GM18868 (cell line): ENCODE measurements at regions not wholly inside any gene's neighbourhood (a gene's known extent, or its start where the extent isn't known, plus 50 kb on each side); places are given as distances from the start of the nearest gene placed in this dataset.
"Not testable (repeated sequence)": the region's sequence is repeated elsewhere in the genome, so short reads cannot be mapped to it uniquely, and the experiment has no call there.

Experiments
- ATAC-seq: cut with Tn5 transposase; IDR thresholded peaks from one replicate; pipeline ENCODE4 v1.9.1; 2021; ENCODE audit warnings: mild to moderate bottlenecking, moderate library complexity; ENCODE audit not compliant: unreplicated experiment

DNA sequence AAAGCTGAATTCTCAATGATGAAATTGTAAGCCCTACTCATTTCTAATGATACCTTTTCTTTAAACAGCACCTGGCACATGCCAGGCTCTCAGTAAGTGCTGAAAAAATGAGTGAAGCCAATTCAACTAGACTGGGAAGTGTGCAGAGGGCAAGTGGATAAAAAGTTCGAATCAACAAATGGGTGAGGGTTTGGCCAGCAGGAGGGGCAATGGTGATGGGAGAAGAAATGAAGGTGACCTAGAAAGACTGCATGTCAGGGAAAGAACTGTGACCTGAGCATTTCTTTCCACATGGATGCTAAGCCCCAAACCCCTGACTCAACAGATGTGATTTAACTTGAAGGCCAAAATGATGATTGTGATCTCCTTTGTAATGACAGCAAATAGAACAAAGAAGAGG lies 54.6 kb downstream of the DKK1 start:
- ATAC-seq: no peak

DNA sequence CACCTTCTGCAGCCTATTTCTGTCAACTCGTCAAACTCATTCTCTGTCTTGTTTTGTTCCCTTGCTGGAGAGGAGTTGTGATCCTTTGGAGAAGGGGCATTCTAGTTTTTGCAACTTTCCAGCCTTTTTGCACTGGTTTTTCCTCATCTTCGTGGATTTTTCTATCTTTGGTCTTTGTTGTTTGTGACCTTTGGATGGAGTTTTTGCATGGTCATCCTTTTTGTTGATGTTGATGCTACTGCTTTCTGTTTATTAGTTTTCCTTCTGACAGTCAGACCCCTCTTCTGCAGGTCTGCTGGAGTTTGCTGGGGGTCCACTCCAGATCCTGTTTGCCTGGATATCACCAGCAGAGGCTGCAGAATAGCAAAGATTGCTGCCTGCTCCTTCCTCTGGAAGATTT lies 60.1 kb downstream of the DKK1 start:
- not testable (repeated sequence) for ATAC-seq

DNA sequence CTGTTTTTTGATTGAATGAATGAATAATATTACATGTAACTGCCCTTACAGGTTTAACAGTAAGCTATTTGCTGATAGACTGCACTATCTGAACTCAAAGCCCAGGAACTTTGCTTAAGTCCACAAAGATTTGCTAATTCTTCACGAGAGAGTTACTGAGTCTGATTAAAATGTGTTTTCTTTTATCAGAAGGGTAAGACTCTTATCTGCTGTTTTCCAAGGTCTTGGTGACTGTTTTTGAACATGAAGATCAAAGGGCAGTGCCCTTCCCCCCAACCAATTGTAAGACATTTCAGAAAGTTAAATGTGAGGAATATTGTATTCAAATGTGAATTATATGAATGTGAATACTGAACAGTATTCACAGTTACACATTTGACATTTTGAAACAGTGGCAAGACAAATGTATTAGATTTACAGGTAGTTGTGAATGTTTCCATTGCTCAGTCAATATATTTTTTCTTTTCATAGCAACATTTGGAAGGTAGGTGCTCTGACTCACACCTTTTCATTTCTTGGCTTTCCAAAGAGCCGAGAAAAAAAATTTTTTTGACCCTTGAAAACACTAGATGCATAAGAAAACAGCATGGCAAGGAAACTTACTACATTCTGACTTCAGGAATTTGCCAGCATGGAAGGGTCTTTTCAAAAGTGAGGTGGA lies 62.7 kb downstream of the DKK1 start:
- ATAC-seq: no peak

DNA sequence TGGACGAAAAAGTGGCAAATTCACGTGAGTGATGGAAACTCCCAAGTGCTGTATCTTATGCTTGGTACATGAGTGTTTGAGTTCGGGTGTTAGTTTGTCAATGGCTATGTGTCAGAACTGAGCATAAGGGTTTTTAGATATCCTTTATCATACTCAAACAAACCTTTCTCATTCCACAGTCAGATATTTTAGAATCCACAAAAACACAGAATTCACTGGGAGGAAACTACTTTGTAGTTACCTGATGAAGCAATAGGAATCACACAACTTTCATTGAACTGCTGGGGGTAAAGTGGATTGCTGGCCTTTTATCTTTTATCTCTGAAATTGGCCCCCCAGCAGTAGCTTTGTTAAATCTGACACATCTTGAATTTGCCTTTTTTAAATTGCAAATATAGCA lies 64.0 kb downstream of the DKK1 start:
- no peak for ATAC-seq

DNA sequence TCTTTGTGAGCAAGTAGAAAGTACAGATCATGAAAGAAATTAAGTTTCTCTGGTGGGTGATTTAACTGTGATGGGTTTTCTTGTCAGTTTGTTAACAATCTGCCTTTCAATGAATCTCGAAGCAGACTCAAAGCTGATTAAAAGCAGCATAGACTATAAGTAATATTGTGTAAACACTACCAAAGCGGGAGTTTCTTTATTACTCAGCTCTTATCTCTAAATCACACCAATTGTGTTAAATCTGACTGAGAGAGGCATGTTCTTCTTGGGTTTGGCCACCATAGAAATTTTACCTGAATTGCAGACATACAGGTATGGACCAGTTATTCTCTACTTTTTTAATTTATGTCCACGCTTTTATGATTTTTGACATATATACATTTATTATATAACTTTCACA lies 65.2 kb downstream of the DKK1 start:
- peak; percentile 73 for ATAC-seq

DNA sequence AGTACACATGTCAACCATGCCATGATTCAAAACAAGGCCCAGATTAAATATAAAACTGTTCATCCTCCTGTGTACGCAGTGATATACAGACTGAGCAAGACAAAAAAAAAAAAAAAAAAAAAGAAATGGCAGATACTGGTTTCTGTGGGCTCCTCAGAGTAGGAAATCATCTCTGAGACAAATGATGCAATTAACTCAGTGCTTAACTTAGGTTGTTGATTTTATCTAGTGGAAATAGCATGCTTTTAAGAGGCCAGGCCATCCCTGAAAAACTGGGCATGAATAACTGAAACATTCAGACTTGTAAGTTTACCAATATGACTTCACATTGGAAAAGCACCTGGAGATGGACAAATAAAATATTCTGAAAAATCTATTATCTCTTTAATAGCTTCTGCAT lies 69.0 kb downstream of the DKK1 start:
- no peak for ATAC-seq

DNA sequence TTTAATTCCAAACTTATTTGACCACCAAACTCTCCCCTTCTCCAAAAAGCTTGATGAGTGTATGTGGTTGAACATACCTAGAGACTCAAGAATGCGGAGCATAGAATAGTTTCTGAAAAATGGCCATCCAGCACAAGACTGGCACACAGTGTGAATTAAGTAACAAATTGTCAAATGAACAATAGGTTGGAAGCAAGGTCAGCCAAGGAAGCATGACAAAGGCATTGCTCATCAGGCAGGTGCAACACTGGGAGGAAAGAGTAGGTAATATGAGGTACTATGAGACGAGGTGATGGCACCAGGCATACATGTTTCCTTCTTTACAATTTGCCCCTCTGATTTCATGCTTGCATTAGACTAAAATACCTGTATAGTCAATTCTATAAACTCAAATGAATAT lies 73.7 kb downstream of the DKK1 start:
- ATAC-seq: no peak

DNA sequence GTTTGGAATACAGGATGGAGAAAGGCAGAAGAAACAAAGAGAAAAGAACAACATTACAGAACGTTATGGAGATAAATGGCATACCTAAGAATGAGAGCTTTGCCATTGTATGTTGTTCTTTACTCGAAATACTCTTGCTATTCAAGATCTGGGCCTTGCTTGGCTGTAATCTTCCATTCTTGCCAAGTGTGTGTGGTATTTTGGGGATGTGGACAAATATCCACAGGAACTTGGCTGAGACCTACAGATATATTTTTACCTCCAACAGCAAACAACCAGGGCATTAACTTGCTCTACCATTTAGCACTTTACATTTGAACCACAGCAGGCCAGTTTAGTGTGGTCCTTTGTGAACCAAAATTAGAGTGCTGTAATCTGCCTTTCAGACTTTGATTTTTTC lies 76.3 kb downstream of the DKK1 start:
- ATAC-seq: no peak

DNA sequence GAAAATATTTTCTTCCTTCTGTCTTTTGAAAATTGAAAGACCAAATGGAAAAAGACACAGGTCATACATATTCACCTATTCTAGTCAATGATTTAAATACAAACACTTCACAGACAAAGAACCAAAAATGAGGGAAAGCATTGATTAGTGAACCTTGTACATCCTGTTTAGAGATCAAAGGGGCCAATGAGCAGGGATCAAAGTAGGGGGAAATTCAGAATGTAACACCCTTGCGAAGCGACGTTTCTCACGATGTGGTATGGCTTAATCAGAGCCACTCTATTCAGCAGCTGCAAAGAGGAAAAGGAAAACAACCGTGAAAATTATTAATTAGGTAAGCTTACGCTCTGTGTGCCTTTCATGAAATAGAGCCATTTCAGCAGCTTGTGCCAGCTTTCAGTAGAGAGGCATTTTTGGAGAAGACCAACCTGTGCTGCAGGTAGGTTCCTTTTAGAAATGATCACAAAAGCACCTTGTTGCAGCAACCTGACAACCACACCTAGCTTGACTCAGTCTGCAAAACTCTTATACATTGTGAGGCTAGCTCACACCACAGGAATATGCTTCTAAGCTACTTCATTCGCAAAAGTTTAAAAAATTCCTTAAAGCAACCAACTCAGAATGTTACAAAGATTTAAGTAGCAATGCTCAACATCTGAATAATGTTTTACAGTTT lies 78.0 kb downstream of the DKK1 start:
- ATAC-seq: no peak

DNA sequence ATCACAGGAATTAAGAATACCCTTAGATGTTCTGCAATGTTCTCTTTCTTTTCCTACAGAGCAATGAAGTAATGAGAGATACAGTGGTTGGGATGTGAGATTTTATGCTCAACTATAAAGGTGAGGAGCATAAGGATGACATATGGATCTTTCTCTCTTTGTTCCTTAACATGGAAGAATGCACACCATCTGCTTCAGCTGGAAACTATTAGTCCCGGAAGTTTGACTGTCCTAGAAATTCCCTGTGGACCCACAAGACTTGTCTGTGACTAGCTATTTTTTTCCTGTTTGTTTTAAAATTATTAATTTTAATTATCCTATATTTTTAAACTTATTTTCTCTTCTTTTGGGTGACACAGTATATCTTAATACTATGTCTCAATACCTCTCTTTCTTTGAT lies 80.2 kb downstream of the DKK1 start:
- no peak for ATAC-seq

DNA sequence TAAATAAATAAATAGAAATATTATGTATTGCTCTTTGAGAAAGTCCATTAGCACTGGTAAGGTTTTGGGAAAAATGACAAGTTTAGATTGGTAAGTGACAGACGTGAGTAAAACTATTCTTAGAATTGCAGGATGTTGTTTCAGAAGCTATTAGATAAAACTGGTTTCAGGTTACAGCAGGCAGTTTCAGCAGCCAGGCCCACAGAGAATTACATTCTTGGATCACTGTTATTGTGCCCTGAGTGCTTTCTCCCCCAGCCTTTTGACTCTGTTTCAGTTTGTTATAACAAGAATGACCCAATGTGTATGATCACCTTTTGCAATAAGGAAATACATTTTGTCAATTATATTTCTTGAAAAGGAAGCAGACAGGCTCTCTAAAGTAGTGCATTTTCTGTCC lies 86.5 kb downstream of the DKK1 start:
- no peak for ATAC-seq

DNA sequence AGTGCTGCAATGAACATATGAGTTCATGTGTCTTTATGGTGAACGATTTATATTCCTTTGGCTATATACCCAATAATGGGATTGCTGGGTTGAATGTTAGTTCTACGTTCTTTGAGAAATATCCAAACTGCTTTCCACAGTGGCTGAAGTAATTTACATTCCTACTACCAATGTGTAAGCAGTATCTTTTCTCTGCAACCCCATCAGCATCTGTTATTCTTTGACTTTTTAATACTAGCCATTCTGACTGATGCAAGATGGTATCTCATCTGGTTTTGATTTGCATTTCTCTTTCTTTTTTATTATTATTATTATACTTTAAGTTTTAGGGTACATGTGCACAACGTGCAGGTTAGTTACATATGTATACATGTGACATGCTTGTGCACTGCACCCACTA lies 89.7 kb downstream of the DKK1 start:
- ATAC-seq: not testable (repeated sequence)

DNA sequence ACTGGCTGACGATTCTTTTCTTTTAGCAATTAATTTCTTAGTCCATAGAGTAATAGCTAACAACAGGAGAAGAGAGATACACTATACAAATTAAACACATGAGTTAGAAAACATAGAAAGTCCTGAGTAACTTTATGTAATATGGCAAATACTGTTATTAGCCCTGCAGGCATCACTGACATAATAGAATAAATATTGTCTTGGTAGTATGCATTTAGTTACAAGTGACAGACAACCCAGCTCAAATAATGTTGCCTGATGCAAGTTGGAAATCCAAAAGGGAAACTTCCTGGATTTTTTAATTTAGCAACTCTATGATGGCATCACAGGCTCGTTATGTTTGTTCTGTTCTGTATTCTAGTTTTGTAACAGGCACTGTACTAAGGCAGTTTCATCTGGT lies 95.1 kb downstream of the DKK1 start:
- ATAC-seq: no peak

DNA sequence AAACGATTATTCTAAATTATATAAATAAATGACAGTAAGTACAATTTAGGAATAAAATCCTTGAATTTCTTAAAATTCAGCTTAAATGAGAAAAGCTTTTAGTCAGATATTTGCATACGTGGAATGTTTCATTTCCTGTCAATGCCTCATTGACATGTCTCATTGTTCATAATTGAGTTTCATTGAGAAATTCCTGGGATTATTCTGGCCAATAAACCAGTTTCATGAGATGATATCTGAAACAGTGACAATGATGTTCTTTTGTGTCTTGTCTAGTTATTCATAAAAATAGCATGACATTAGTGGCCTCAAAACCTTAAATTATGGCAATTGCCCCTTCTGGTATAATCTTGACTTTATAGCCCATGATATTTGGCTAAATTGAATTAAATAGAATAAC lies 95.8 kb downstream of the DKK1 start:
- ATAC-seq: no peak

DNA sequence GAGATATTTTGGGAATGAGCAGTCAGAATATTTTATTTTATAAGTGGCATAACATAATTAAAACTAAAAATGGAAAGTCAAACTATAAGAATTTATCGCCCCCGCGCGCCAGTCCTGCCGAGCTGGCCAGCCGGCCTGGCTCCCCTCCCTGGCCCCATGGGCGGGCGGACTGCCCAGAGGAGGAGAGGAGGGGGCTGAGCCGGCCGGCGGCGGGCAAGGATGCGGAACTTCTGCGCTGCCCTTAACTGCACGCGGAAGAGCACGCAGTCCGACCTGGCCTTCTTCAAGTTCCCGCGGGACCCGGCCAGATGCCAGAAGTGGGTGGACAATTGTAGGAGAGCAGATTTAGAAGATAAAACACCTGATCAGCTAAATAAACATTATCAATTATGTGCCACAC lies 96.8 kb downstream of the DKK1 start:
- no peak for ATAC-seq

DNA sequence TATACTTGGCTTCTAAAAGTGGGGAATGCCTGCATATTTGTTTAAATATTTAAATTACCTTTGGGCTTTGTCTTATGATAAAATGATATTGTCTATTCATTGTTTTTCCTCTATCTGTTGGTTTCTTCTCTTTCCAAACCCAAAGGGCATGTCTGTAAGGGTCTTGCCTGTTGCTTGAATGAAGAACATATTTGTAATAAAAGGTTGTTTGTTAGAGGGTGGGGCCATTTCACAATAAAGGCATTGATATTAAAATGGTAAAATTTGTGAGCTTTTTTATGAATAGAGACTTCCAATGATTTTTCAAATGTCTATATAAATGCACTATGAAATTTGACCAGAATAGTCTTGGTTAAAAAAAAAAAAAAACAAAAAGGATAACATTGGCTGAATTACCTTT lies 105.2 kb downstream of the DKK1 start:
- ATAC-seq: no peak

DNA sequence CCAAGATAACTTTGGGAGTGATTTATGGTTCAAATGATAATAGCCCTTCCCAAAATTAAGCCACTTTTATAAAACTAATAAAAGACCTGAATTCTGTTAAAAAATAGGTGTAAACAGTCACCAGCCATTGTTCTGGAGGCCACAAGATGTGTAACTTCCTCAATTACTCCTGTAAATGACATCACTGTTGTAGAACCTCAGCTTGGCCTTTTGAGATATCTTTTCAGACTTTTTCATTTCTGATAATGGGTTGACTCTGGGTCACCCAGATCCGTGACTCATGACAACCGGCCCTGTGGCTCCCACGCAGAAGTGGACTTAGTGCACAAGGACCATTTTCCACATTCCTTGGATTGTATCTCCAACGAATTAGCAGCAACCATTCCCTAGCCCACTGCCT lies 106.6 kb downstream of the DKK1 start:
- no peak for ATAC-seq

DNA sequence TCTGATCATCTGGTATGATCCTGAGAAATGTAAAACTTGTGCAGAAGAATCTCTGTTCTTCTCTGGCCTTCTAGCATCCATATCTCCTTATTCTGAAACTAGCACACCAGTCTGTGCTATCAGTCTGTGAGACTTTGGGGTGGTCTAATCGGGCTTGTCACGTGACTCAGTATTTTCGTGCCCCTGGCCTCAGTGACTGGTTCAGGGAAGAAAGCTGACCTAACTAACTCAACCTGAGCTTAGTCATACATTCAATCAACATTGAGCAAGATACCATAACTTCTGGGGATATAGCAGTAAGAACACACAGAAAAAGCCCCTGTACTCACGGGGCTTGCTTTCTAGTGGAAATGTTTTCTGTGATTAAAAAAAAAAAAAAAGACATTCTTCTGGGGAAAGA lies 109.3 kb downstream of the DKK1 start:
- no peak for ATAC-seq

DNA sequence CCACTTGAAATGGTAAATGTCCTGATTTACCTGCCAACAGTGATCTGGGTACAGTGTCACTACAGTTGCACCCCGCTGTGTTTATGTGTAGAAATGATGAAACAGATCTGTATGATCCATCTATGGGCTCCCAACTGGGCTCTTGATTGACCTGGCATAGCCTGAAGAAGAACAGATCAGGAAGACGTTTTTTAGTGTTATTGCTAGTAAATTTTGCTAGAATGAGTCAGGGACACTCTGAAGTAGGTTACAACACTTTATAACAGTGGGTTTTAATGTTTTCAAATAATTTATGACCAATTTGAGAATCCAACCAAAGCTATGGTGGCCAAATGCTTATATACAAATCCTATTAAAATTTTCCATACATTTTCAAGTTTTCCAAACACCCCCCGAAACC lies 110.3 kb downstream of the DKK1 start:
- no peak for ATAC-seq

DNA sequence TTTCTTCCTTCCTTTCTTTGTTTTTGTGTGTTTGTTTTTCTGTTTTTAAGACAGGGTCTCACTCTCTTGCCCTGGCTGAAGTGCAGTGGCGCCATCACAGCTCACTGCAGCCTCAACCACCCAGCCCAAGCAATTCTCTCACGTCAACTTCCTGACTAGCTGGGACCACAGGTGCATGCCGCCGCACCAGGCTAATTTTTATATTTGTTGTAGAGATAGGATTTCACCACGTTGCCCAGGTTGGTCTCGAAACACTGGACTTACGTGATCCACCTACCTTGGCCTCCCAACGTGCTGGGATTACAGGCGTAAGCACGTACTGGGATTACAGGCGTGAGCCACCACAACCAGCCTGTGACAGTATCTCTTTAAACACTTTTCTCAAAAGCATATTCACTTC lies 120.7 kb downstream of the DKK1 start:
- no peak for ATAC-seq

DNA sequence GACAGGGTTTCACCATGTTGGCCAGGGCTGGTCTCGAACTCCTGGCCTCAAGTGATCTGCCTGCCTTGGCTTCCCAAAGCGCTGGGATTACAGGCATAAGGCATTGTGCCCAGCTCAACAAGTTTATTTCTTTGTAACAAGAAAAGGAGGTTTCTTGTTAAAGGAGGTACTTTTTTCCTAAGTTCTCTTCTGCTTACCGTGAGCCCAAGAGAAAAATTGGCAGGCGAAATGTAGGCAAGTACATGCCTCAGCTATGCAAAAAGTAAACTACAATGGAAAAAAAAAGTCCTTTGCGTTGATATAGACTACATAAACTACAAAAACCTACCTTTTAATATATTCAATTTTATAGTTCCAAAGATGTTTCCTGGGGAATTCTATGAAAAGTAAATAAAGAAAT lies 122.6 kb downstream of the DKK1 start:
- no peak for ATAC-seq

DNA sequence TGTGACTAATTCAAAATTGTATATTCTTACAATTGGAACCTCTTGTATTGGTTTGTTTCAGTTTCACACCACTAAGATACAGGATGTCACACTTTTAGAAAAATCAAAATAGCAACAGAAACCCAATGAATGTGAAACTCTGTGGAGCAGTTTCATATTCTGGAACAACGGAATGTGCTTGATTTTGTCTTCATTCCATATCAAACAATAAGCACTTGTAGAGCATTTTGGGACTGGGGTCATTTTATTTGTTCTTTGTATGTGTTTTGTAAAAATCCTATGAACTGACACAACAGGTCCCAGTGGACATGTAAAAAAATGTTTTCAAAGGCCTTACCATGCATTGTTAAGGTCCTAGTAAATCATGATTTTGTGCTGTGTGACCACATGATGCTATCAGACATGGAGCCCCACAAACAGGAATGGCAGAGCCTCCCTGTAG lies 123.1 kb downstream of the DKK1 start:
- ATAC-seq: peak; percentile 84

DNA sequence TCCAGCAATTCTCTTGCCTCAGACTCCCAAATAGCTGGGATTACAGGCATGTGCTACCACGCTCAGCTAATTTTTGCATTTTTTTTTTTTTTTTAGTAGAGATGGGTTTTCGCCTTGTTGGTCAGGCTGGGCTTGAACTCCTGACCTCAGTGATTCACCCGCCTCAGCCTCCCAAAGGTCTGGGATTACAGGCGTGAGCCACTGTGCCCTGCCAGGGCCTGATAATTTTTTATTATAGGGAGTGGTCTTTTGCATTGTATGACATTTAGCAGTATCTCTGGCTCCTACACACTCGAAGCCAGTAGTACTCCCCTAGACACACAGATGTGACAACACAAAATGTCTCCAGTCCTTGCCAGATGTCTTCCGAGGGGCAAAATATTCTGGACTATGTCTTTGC lies 124.0 kb downstream of the DKK1 start:
- ATAC-seq: no peak
